H9 (cell line): ENCODE measurements at regions not wholly inside any gene's neighbourhood (a gene's known extent, or its start where the extent isn't known, plus 50 kb on each side); places are given as distances from the start of the nearest gene placed in this dataset.

Experiments
- DNase-seq: peaks from one replicate; pipeline ENCODE4 v3.0.0-alpha.2; 2017
- H2AFZ ChIP-seq: one replicate; pipeline ENCODE4 v1.6.1; 2013; ENCODE audit warnings: mild to moderate bottlenecking, low read length, control low read depth, moderate library complexity
- H2AK5ac ChIP-seq: 2 replicates; pipeline ENCODE4 v1.6.1; 2013; ENCODE audit warnings: low read length, control low read depth, mixed read lengths; ENCODE audit not compliant: insufficient read length
- H2BK120ac ChIP-seq: one replicate; pipeline ENCODE4 v1.6.1; 2013; ENCODE audit warnings: low read depth, mild to moderate bottlenecking, low read length, control low read depth, inconsistent platforms; ENCODE audit not compliant: poor library complexity, severe bottlenecking
- H2BK12ac ChIP-seq: 2 replicates; pipeline ENCODE4 v1.6.1; 2013; ENCODE audit warnings: low read length, control low read depth, mixed read lengths, low read depth; ENCODE audit not compliant: insufficient read length
- H2BK15ac ChIP-seq: 2 replicates; pipeline ENCODE4 v1.6.1; 2013; ENCODE audit warnings: low read depth, low read length, control low read depth
- H2BK20ac ChIP-seq: one replicate; pipeline ENCODE4 v1.6.1; 2013; ENCODE audit warnings: low read depth, mild to moderate bottlenecking, low read length, control low read depth, inconsistent platforms; ENCODE audit not compliant: poor library complexity, severe bottlenecking
- H2BK5ac ChIP-seq: 2 replicates; pipeline ENCODE4 v1.6.1; 2013; ENCODE audit warnings: low read length, control low read depth, mixed read lengths; ENCODE audit not compliant: insufficient read length
- H3K14ac ChIP-seq: 2 replicates; pipeline ENCODE4 v1.6.1; 2013; ENCODE audit warnings: low read length, control low read depth; ENCODE audit not compliant: insufficient read depth
- H3K18ac ChIP-seq: 2 replicates; pipeline ENCODE4 v1.6.1; 2013; ENCODE audit warnings: low read depth, mild to moderate bottlenecking, mixed read lengths, low read length, control low read depth; ENCODE audit not compliant: insufficient read length
- H3K23ac ChIP-seq: 2 replicates; pipeline ENCODE4 v1.6.1; 2013; ENCODE audit warnings: low read length, control low read depth, mixed read lengths, low read depth; ENCODE audit not compliant: insufficient read length
- H3K23me2 ChIP-seq: 2 replicates; pipeline ENCODE4 v1.6.1; 2013; ENCODE audit warnings: low read depth, mild to moderate bottlenecking, mixed read lengths, low read length, control low read depth; ENCODE audit not compliant: insufficient read length, poor library complexity, severe bottlenecking
- H3K27ac ChIP-seq: 2 replicates; pipeline ENCODE4 v1.5.1; 2013; ENCODE audit warnings: low read length, control low read depth, mixed read lengths, low read depth; ENCODE audit not compliant: insufficient read length
- H3K27me3 ChIP-seq: 2 replicates; pipeline ENCODE4 v1.6.1; 2013; ENCODE audit warnings: low read length, control low read depth, inconsistent platforms; ENCODE audit not compliant: insufficient read depth
- H3K4ac ChIP-seq: 2 replicates; pipeline ENCODE4 v1.6.1; 2013; ENCODE audit warnings: low read depth, mild to moderate bottlenecking, control low read depth, inconsistent platforms, low read length, moderate library complexity
- H3K4me1 ChIP-seq: 2 replicates; pipeline ENCODE4 v1.6.1; 2013; ENCODE audit warnings: low read length, control low read depth, inconsistent platforms; ENCODE audit not compliant: insufficient read depth
- H3K4me2 ChIP-seq: 2 replicates; pipeline ENCODE4 v1.6.1; 2013; ENCODE audit warnings: low read length, control low read depth, mixed read lengths; ENCODE audit not compliant: insufficient read length, insufficient read depth
- H3K56ac ChIP-seq: 2 replicates; pipeline ENCODE4 v1.6.1; 2013; ENCODE audit warnings: low read depth, mild to moderate bottlenecking, mixed read lengths, low read length, control low read depth; ENCODE audit not compliant: insufficient read length
- H3K79me1 ChIP-seq: 2 replicates; pipeline ENCODE4 v1.6.1; 2013; ENCODE audit warnings: low read depth, mild to moderate bottlenecking, moderate library complexity, low read length, control low read depth, inconsistent platforms; ENCODE audit not compliant: insufficient read depth, poor library complexity, severe bottlenecking
- H3K79me2 ChIP-seq: 2 replicates; pipeline ENCODE4 v1.6.1; 2013; ENCODE audit warnings: low read length, control low read depth, inconsistent platforms; ENCODE audit not compliant: insufficient read depth
- H3K9ac ChIP-seq: 2 replicates; pipeline ENCODE4 v1.6.1; 2013; ENCODE audit warnings: low read length, control low read depth, mixed read lengths; ENCODE audit not compliant: insufficient read length; ENCODE audit errors: extremely low read depth
- H3K9me3 ChIP-seq: one replicate; pipeline ENCODE4 v1.6.1; 2013; ENCODE audit warnings: low read depth, low read length, inconsistent platforms; ENCODE audit not compliant: control insufficient read depth
- H3T11ph ChIP-seq: one replicate; pipeline ENCODE4 v1.6.1; 2013; ENCODE audit warnings: mild to moderate bottlenecking, low read length, control low read depth, inconsistent platforms
- H4K20me1 ChIP-seq: one replicate; pipeline ENCODE4 v1.6.1; 2013; ENCODE audit not compliant: control insufficient read depth, insufficient read length, insufficient read depth
- H4K5ac ChIP-seq: 2 replicates; pipeline ENCODE4 v1.6.1; 2013; ENCODE audit warnings: low read depth, mild to moderate bottlenecking, mixed read lengths, low read length, control low read depth; ENCODE audit not compliant: insufficient read length
- H4K8ac ChIP-seq: replicated peaks from 2 replicates; pipeline ENCODE4 v1.6.1; 2013; ENCODE audit warnings: low read length, control low read depth, mixed read lengths, low read depth; ENCODE audit not compliant: insufficient read length
- H4K91ac ChIP-seq: 2 replicates; pipeline ENCODE4 v1.6.1; 2013; ENCODE audit warnings: low read depth, mild to moderate bottlenecking, moderate library complexity, mixed read lengths, low read length, control low read depth; ENCODE audit not compliant: insufficient read length
- H3K27ac Mint-ChIP-seq, 3 experiments: 2 replicates in 2 of 3; 3 replicates in 1 of 3; pipeline ENCODE4 v1.8.0; 2020 to 2021; ENCODE audit warnings: mixed read lengths in 3 of 3, mild to moderate bottlenecking in 1 of 3, moderate library complexity in 1 of 3
- H3K27me3 Mint-ChIP-seq: 2 replicates; pipeline ENCODE4 v1.8.0; 2021; ENCODE audit warnings: low read depth, mild to moderate bottlenecking, moderate library complexity, mixed read lengths
- H3K36me3 Mint-ChIP-seq, 3 experiments: 2 replicates in 2 of 3; 3 replicates in 1 of 3; pipeline ENCODE4 v1.8.0; 2020 to 2021; ENCODE audit warnings: low read depth in 3 of 3, mixed read lengths in 3 of 3; ENCODE audit not compliant: insufficient read depth in 1 of 3
- H3K4me1 Mint-ChIP-seq, 2 experiments: 2 replicates each; pipeline ENCODE4 v1.8.0; 2020; ENCODE audit warnings: mixed read lengths in 2 of 2
- H3K4me3 Mint-ChIP-seq, 2 experiments: 2 replicates in 1 of 2; 3 replicates in 1 of 2; pipeline ENCODE4 v1.8.0; 2020 to 2021; ENCODE audit warnings: mild to moderate bottlenecking in 2 of 2, mixed read lengths in 2 of 2, moderate library complexity in 1 of 2
- H3K9me3 Mint-ChIP-seq, 2 experiments: 2 replicates in 1 of 2; 3 replicates in 1 of 2; pipeline ENCODE4 v1.8.0; 2020; ENCODE audit warnings: mild to moderate bottlenecking in 2 of 2, mixed read lengths in 2 of 2, moderate library complexity in 1 of 2
- WGBS: extraction: QIAGEN DNeasy Blood & Tissue Kit; methylation state at CpG from one replicate; pipeline ENCODE4 v1.1.7; 2013; ENCODE audit warnings: missing lambda C conversion rate, low lambda C conversion rate, mixed read lengths; ENCODE audit not compliant: insufficient read length; ENCODE audit errors: extremely low coverage; 5-methylcytosine and 5-hydroxymethylcytosine counted together
- TF ChIP-seq, protein P1 (sequence below): fragments of 200-600 bp; sonication (generic); conservative IDR thresholded peaks from 3 replicates; pipeline ENCODE4 v1.8.0; 2021; ENCODE audit warnings: antibody characterized with exemption, mild to moderate bottlenecking

- no peak overlapping the region for H4K8ac ChIP-seq
- TF ChIP-seq, protein P1, sequence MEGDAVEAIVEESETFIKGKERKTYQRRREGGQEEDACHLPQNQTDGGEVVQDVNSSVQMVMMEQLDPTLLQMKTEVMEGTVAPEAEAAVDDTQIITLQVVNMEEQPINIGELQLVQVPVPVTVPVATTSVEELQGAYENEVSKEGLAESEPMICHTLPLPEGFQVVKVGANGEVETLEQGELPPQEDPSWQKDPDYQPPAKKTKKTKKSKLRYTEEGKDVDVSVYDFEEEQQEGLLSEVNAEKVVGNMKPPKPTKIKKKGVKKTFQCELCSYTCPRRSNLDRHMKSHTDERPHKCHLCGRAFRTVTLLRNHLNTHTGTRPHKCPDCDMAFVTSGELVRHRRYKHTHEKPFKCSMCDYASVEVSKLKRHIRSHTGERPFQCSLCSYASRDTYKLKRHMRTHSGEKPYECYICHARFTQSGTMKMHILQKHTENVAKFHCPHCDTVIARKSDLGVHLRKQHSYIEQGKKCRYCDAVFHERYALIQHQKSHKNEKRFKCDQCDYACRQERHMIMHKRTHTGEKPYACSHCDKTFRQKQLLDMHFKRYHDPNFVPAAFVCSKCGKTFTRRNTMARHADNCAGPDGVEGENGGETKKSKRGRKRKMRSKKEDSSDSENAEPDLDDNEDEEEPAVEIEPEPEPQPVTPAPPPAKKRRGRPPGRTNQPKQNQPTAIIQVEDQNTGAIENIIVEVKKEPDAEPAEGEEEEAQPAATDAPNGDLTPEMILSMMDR, result no peak
- DNase-seq, result peak; percentile 32
- H3K23me2 ChIP-seq, result no peaks in the 10 kb centered on the region
- H4K91ac ChIP-seq, result no peak overlapping the region
- H3K56ac ChIP-seq, result no peak overlapping the region
- Mint-ChIP-seq H3K27me3 (peaks cover 5% of the 10 kb centered on the region; the same call in 1 of the 2 replicates), H3K9me3 (peaks cover 10 to 21% of the 10 kb centered on the region in 2 experiments), H3K36me3 (peaks cover 8 to 24% (median 13%) of the 10 kb centered on the region in 3 experiments; a peak in 6 of 7 replicates), H3K27ac (peak overlapping the region; percentile 96 to 99 (median 98)), H3K4me1 (peaks cover 53 to 57% of the 10 kb centered on the region in 2 experiments), H3K4me3 (peak overlapping the region; percentile 32 to 69)
- peak overlapping the region; percentile 63 for H3K4me2 ChIP-seq
- no peak overlapping the region for H2BK15ac ChIP-seq
- no CpG with 5 or more reads among the region's 16 CpGs for WGBS
- H2AFZ ChIP-seq, result no peak overlapping the region
- peaks cover 3% of the 10 kb centered on the region for H3K9me3 ChIP-seq
- peak overlapping the region; percentile 39; the same call in 1 of the 2 replicates for H3K14ac ChIP-seq
- H2BK12ac ChIP-seq, result no peak overlapping the region
- no peak overlapping the region for H3K18ac ChIP-seq
- H2BK5ac ChIP-seq, result no peak overlapping the region
- no peak overlapping the region for H3T11ph ChIP-seq
- peaks cover 10% of the 10 kb centered on the region; the same call in 1 of the 2 replicates for H3K4me1 ChIP-seq
- no peak overlapping the region for H2BK20ac ChIP-seq
- no peak overlapping the region for H3K23ac ChIP-seq
- H3K79me1 ChIP-seq, result no peaks in the 10 kb centered on the region
- no peak overlapping the region for H3K9ac ChIP-seq
- no peak overlapping the region for H2AK5ac ChIP-seq
- H3K27me3 ChIP-seq, result no peaks in the 10 kb centered on the region
- H3K79me2 ChIP-seq, result no peaks in the 10 kb centered on the region
- H3K27ac ChIP-seq, result peak overlapping the region; percentile 81
- H4K20me1 ChIP-seq, result no peaks in the 10 kb centered on the region
- no peak overlapping the region for H3K4ac ChIP-seq
- H4K5ac ChIP-seq, result no peak overlapping the region
- no peak overlapping the region for H2BK120ac ChIP-seq
Measured at GRCh38 chr16:51392521-51393187, 241.6 kb upstream of the SALL1 start.
